GM18499 (cell line): ENCODE measurements at regions not wholly inside any gene's neighbourhood (a gene's known extent, or its start where the extent isn't known, plus 50 kb on each side); places are given as distances from the start of the nearest gene placed in this dataset.
"Not testable (repeated sequence)": the region's sequence is repeated elsewhere in the genome, so short reads cannot be mapped to it uniquely, and the experiment has no call there.

Source experiments
- ATAC-seq: cut with Tn5 transposase; IDR thresholded peaks from one replicate; pipeline ENCODE4 v1.9.1; 2021; ENCODE audit warnings: moderate number of reproducible peaks; ENCODE audit not compliant: insufficient read depth, unreplicated experiment

DNA sequence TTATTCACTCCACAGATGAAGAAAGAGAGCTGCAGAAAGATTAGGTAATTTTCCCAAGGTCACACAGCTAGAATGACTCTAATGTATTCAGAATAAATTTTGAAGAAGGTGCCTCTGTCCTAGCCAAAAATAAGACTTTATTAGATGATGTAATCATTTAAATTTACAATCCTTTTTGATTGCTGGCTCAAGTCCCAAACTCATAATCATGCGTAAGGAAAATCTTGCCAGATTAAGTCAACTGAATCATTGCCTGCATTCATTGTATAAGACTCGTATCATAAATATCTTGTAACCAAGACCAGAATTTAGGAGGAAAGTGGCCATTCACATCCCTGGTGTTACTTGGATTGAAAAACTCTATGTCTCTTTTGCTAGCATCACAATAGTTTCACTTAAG lies 53.1 kb upstream of the STK39 start:
- ATAC-seq = no peak

- no peak for ATAC-seq
Measured at GRCh38 chr2:168304024-168304681, 56.8 kb upstream of the STK39 start.

DNA sequence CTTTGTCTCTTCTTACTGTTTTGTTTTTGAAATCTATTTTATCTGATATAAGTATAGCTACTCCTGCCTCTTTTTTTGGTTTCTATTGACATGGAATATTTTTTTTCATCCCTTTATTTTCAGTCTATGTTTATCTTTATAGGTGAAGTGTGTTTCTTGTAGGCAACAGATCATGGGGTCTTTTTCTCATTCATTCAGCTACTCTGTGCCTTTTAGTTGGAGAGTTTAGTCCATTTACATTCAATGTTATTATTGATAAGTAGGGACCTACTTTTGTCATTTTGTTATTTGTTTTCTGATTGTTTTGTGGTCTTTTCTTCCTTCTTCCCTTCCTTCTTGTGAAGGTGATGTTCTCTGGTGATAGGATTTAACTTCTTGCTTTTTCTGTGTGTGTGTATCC lies 60.0 kb upstream of the STK39 start:
- ATAC-seq = no peak

DNA sequence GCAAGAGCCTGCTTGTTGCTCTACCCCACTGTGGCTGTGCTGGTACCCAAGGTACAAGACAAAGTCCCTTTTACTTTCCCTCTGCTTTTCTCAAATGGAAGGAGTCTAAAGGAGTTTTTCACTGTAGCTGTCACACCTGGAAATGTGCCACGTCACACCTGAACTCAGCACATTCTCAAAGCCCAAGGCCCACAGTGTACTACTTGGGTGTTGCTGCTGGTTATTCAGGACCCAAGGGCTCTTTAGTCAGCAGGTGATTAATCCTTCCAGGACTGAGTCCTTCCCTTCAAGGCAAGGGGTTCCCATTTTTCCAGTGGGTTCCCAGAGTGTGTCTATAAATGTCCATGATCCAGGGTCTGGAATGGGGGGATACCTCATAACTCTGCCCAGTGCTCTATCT lies 63.2 kb upstream of the STK39 start:
- no peak for ATAC-seq

DNA sequence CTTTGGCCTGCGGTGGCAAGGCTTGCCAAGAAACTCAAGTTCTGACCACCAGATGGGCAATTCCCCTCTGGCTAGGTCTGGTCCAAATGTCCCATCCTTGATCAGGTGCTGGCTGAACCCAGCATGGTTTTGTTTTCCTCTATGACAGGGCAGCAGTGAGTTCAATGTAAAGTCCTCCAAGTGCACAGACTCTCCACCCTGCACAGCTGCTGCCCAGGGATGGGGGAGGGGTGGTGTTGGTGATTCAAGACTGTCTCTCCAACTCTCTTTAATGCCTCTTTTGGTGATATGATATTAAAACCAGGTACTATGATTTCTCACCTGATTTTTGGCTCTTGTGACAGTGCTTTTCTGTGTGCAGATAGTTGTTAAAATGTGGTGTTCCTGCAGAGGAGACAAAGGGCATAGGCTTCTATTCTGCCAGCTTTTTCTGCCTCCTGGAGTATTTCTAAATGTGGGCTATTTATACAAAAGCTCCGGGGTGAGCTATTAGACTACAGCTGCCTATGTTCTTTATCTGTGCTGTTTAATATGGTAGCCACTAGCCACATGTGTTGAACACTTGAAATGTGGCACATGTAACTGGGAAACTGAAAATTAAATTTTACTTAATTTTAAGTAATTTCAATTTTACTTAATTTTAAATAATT lies 64.0 kb upstream of the STK39 start:
- no peak for ATAC-seq

- no peak for ATAC-seq
Measured at GRCh38 chr2:168312036-168312822, 64.8 kb upstream of the STK39 start.

DNA sequence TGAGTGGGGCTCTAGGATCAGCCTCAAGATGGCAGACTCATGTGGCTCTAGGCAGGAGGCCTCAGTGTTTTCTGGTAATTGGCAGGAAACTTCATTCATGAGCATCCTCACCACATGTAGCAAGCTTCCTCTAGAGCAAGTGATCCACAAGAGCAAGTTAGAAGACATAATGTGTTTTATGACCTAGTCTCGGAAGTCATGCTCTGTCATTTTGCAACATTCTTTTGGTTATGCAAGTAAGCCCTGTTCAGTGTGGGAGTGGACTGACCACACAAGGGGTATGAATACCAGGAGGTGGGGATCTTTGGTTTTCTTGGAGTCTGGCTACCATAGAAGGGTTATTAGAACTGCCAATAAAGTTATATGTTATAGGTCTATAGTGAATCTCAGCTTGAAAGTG lies 66.8 kb upstream of the STK39 start:
- no peak for ATAC-seq

DNA sequence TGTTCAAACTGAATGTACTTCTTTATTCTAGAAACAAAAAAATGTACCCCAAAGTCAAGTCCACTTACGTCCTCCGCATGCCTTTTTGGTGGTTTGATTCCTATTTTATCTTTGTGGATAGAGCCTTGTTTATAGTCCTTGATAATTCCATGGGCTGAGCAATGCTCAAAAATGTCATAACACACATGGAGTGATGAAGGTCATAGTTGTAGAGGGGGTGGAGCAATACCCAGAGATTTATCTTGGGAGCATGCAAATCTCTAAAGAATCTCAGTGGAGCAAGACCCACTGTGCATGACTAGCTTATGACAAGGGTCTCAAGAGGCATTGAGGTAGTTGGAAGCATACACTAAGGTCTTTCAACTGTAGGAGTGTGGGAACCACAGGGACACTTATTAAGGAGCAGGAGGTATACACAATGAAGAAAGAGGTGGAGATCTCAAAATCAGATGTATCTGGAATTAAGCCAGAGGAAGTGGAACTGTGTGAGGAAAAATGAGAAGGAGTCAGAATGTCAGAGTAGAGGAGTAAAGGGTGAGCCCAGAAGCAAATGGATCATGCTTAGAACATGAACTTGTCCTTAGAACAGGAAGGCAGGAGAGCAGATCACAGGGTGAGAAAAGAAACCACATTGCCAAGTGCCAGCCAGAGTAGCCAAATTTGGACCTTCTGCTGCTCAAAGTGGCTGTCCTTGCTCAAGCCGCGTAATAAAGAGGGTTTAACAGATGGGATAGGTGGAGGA lies 68.1 kb upstream of the STK39 start:
- no peak for ATAC-seq

- ATAC-seq = no peak
Measured at GRCh38 chr2:168316073-168316440, 68.7 kb upstream of the STK39 start.

DNA sequence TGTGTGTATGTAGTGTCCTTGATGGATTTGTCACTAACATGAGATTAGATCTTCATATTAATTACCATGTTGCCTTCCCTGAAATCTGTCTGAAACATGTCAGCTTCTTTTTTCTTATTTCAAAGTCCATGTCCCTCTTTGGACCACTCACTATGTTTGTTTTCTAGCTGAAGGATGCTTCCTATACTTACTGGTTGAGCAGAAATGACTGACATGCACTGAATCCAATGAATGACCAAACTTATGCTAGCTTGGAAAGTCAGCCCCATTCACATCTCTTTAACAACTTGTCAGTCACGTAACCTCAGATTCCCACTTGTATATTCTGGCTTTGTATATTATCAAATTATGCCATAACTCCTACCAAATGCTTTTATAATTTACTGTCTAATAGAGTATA lies 69.9 kb upstream of the STK39 start:
- no peak for ATAC-seq

DNA sequence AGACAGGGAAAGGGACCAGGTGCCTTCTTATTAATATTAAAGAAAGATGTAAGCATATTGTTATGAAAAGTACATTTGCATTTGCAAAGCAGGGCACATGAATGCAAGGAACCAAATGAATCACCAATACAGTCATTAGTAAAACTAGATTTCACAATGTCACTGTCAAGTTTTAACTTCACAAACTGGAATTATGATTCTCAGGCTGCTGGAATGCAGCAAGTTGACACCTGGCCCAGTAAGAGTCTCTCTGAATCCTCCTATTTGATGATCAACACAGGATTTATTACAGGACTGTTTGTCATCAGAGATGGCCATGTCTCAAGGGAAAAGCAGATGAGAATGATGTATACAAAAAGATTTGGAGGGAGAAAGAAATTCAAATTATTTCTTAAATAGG lies 72.9 kb upstream of the STK39 start:
- ATAC-seq = no peak

GRCh38 chr2:168322325-168323007 lies 75.1 kb upstream of the STK39 start:
- no peak for ATAC-seq

GRCh38 chr2:168323529-168324021 lies 76.2 kb upstream of the STK39 start:
- ATAC-seq = no peak

GRCh38 chr2:168326572-168326971 lies 79.2 kb upstream of the STK39 start:
- no peak for ATAC-seq

DNA sequence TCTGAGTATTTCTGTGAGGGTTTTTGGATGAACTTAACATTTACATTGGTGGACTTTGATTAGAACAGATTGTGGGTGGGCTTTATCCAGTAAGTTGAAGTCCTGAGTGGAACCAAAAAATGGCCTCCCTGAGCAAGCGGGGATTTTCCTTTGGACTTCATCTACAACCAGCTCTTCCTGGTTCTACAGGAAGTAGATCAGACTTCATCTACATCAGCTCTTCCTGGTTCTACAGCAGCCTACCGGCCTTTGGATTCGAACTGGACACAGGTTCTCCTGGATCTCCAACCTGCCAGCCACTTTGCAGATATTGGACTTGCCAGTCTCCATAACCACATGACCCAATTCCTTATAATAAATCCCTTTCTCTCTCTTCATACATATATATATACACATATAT lies 79.9 kb upstream of the STK39 start:
- no peak for ATAC-seq

- ATAC-seq = no peak
Measured at GRCh38 chr2:168328421-168328820, 81.0 kb upstream of the STK39 start.

- no peak for ATAC-seq
Measured at GRCh38 chr2:168330624-168331423, 83.4 kb upstream of the STK39 start.

- not testable (repeated sequence) for ATAC-seq
Measured at GRCh38 chr2:168335254-168335653, 87.9 kb upstream of the STK39 start.

GRCh38 chr2:168336786-168337388 lies 89.5 kb upstream of the STK39 start:
- ATAC-seq = no peak
